Neural cell (in vitro differentiated cells): ENCODE measurements at regions not wholly inside any gene's neighbourhood (a gene's known extent, or its start where the extent isn't known, plus 50 kb on each side); places are given as distances from the start of the nearest gene placed in this dataset.

Experiments used
- CTCF ChIP-seq: fragments of 450-650 bp; IDR thresholded peaks from 2 replicates; pipeline ENCODE4 v1.5.1; 2014; ENCODE audit warnings: antibody characterized with exemption, mild to moderate bottlenecking, moderate library complexity; ENCODE audit not compliant: poor library complexity, severe bottlenecking
- MXI1 ChIP-seq: fragments of 450-650 bp; conservative IDR thresholded peaks from 2 replicates; pipeline ENCODE4 v1.6.1; 2014; ENCODE audit warnings: antibody characterized with exemption, mild to moderate bottlenecking; ENCODE audit not compliant: poor library complexity, severe bottlenecking
- SMC3 ChIP-seq: fragments of 450-650 bp; conservative IDR thresholded peaks from 2 replicates; pipeline ENCODE4 v1.6.1; 2014; ENCODE audit warnings: antibody characterized with exemption, mild to moderate bottlenecking, moderate library complexity; ENCODE audit not compliant: poor library complexity

- TF ChIP-seq MXI1: no peak
- no peak for TF ChIP-seq CTCF
- no peak for TF ChIP-seq SMC3
Measured at GRCh38 chr12:45105996-45106395, 55.1 kb upstream of the DBX2 start.
